ENCODE measurements at regions not wholly inside any gene's neighbourhood (a gene's known extent, or its start where the extent isn't known, plus 50 kb on each side); places are given as distances from the start of the nearest gene placed in this dataset.

DNA sequence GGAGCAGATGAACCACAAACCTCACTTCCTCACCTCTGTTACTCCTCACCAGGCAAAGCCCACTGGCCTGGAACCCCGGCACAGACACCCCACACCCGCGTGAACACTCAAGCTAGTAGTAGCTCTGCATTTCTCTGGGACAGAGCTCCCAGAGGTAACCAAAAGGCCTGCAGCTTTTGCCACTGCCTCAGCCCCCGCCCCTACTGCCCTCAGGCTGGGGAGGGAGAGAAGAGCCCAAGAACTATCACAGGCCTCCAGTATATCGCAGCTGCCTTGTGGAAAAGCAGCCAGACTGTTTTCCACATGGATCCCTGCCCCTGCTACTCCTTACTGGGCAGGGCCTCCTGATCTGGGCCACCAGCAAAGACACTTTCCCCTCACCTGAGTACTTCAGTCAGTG lies 728.7 kb upstream of the ACTRT1 start:
- no peak overlapping the region for H3K9ac ChIP-seq (ENCODE audit: control insufficient read depth, extremely low read depth, insufficient read depth, low read length)
- H3K9me3 ChIP-seq (ENCODE audit: control insufficient read depth, low read depth, low read length), result peaks cover 4% of the 10 kb centered on the region
- FAIRE-seq, result no peak
- no peaks in the 10 kb centered on the region for H3K36me3 ChIP-seq (ENCODE audit: control insufficient read depth in 2 of 2, extremely low read depth in 1 of 2, insufficient read depth in 2 of 2, low read length in 2 of 2)
- dilution Hi-C loops (cut with MboI; ENCODE audit: extremely low pct_ligation_motif_present, low sequenced_read_pairs), result no loop called here
- no peaks in the 10 kb centered on the region for H4K20me1 ChIP-seq (ENCODE audit: control insufficient read depth, extremely low read depth, insufficient read depth, low read length)
- H3K4me2 ChIP-seq (ENCODE audit: control insufficient read depth, extremely low read depth, insufficient read depth, low read depth, low read length), result no peak overlapping the region
- no peaks in the 10 kb centered on the region for H3K4me1 ChIP-seq (ENCODE audit: control insufficient read depth, extremely low read depth, insufficient read depth, low read length)
- no peak overlapping the region for H3K4me3 ChIP-seq (ENCODE audit: control insufficient read depth in 2 of 3, extremely low read depth in 1 of 3, insufficient read depth in 2 of 3, low read depth in 1 of 3, low read length in 3 of 3)
- no peak overlapping the region for H2AFZ ChIP-seq (ENCODE audit: control insufficient read depth, low read length)
- H3K27ac ChIP-seq (ENCODE audit: control insufficient read depth, insufficient read depth, low read length), result no peak overlapping the region
- H3K79me2 ChIP-seq (ENCODE audit: control insufficient read depth, insufficient read depth, low read length), result no peaks in the 10 kb centered on the region
- H3K9me1 ChIP-seq (ENCODE audit: control insufficient read depth, extremely low read depth, insufficient read depth, low read length), result no peaks in the 10 kb centered on the region
- no peak for DNase-seq (ENCODE audit: low read depth, low spot score)
- H3K27me3 ChIP-seq (ENCODE audit: control insufficient read depth, extremely low read depth, insufficient read depth, low read length), result no peaks in the 10 kb centered on the region
- TF ChIP-seq EZH2 (IDR thresholded peaks at IDR 0.05; ENCODE audit: low read length), result no peak
- TF ChIP-seq, protein P1, sequence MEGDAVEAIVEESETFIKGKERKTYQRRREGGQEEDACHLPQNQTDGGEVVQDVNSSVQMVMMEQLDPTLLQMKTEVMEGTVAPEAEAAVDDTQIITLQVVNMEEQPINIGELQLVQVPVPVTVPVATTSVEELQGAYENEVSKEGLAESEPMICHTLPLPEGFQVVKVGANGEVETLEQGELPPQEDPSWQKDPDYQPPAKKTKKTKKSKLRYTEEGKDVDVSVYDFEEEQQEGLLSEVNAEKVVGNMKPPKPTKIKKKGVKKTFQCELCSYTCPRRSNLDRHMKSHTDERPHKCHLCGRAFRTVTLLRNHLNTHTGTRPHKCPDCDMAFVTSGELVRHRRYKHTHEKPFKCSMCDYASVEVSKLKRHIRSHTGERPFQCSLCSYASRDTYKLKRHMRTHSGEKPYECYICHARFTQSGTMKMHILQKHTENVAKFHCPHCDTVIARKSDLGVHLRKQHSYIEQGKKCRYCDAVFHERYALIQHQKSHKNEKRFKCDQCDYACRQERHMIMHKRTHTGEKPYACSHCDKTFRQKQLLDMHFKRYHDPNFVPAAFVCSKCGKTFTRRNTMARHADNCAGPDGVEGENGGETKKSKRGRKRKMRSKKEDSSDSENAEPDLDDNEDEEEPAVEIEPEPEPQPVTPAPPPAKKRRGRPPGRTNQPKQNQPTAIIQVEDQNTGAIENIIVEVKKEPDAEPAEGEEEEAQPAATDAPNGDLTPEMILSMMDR (optimal IDR thresholded peaks at IDR 0.05 in 1 of 3, IDR thresholded peaks at IDR 0.05 in 1 of 3, conservative IDR thresholded peaks at IDR 0.05 in 1 of 3; ENCODE audit: extremely low read depth in 1 of 3, insufficient read depth in 2 of 3, low read length in 3 of 3), result no peak

DNA sequence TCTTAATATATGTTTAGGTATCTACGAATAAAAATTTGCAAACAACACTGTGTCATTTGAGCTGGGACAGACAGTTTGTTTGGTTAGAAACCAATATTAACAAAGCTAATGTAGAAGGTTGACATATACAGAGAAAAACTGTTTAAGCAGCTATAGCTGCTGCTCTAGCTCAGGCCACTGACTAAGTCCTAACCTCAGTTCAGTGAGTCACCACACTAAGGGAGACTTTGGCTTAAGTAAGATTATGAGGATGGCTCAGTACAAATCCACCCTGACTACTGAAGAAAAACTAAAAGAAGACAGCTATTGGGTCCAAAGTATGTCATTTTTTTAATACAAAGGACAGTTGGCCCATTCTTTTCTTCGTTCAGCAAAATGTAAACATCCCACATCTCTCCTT lies 717.3 kb upstream of the ACTRT1 start:
- no peak overlapping the region for H3K4me2 ChIP-seq (ENCODE audit: control insufficient read depth, extremely low read depth, insufficient read depth, low read depth, low read length)
- no peaks in the 10 kb centered on the region for H3K9me3 ChIP-seq (ENCODE audit: control insufficient read depth, low read depth, low read length)
- H3K4me3 ChIP-seq (ENCODE audit: control insufficient read depth in 2 of 3, extremely low read depth in 1 of 3, insufficient read depth in 2 of 3, low read depth in 1 of 3, low read length in 3 of 3), result no peak overlapping the region
- FAIRE-seq (no peak), DNase-seq (ENCODE audit: low read depth, low spot score) (no peak)
- H3K27ac ChIP-seq (ENCODE audit: control insufficient read depth, insufficient read depth, low read length), result no peak overlapping the region
- no peaks in the 10 kb centered on the region for H3K9me1 ChIP-seq (ENCODE audit: control insufficient read depth, extremely low read depth, insufficient read depth, low read length)
- H3K9ac ChIP-seq (ENCODE audit: control insufficient read depth, extremely low read depth, insufficient read depth, low read length), result no peak overlapping the region
- TF ChIP-seq, protein P1 (optimal IDR thresholded peaks at IDR 0.05 in 1 of 3, IDR thresholded peaks at IDR 0.05 in 1 of 3, conservative IDR thresholded peaks at IDR 0.05 in 1 of 3; ENCODE audit: extremely low read depth in 1 of 3, insufficient read depth in 2 of 3, low read length in 3 of 3), result no peak
- no peak for TF ChIP-seq EZH2 (IDR thresholded peaks at IDR 0.05; ENCODE audit: low read length)
- no peak overlapping the region for H2AFZ ChIP-seq (ENCODE audit: control insufficient read depth, low read length)
- dilution Hi-C loops (cut with MboI; ENCODE audit: extremely low pct_ligation_motif_present, low sequenced_read_pairs), result no loop called here
- H3K36me3 ChIP-seq (ENCODE audit: control insufficient read depth in 2 of 2, extremely low read depth in 1 of 2, insufficient read depth in 2 of 2, low read length in 2 of 2), result no peaks in the 10 kb centered on the region
- H3K79me2 ChIP-seq (ENCODE audit: control insufficient read depth, insufficient read depth, low read length), result no peaks in the 10 kb centered on the region
- H3K27me3 ChIP-seq (ENCODE audit: control insufficient read depth, extremely low read depth, insufficient read depth, low read length), result no peaks in the 10 kb centered on the region
- H3K4me1 ChIP-seq (ENCODE audit: control insufficient read depth, extremely low read depth, insufficient read depth, low read length), result no peaks in the 10 kb centered on the region
- no peaks in the 10 kb centered on the region for H4K20me1 ChIP-seq (ENCODE audit: control insufficient read depth, extremely low read depth, insufficient read depth, low read length)

Data from keratinocyte (primary cell).